ENCODE measurements at regions not wholly inside any gene's neighbourhood (a gene's known extent, or its start where the extent isn't known, plus 50 kb on each side); places are given as distances from the start of the nearest gene placed in this dataset.

DNA sequence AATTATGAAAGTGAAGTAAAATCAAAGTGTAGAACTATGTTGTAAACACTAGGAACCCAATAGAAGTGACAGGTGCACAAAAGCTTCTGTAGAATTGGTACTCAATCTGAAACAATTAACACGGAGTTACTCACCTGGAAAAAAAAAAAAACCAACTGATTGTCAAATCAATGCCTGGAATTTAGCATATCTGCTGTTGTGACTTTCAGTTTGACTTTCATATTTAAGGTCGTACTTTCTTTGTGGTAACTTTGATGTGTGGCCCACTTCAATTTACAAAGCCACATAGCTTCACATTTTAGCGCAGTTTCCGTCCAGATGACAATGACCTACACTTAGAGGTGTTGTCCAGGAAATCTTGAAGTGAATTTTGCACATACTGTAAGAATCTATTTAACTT is 1124.9 kb downstream of the STIM2 start:
- in situ Hi-C loops (cut with MboI): no loop called here
- H3K4me3 ChIP-seq: no peak overlapping the region
- WGBS, 2 experiments (ENCODE audit: low coverage in 1 of 2, low lambda C conversion rate in 2 of 2, missing lambda C conversion rate in 2 of 2): 30 to 46% methylated on average over 4 of the region's 4 CpGs
- H2AFZ ChIP-seq: no peak overlapping the region
- H3K27ac ChIP-seq: no peak overlapping the region
- no peak overlapping the region for H3K9ac ChIP-seq
- H3K79me2 ChIP-seq (ENCODE audit: insufficient read depth): no peaks in the 10 kb centered on the region
- no peaks in the 10 kb centered on the region for H3F3A ChIP-seq (ENCODE audit: insufficient read depth)
- H3K36me3 ChIP-seq (ENCODE audit: low read depth): no peaks in the 10 kb centered on the region
- DNase-seq: no peak
- TF ChIP-seq EZH2 (IDR thresholded peaks at IDR 0.05; ENCODE audit: insufficient read depth, poor library complexity, severe bottlenecking): no peak
- no peak for TF ChIP-seq EZH2phosphoT487 (IDR thresholded peaks at IDR 0.05; ENCODE audit: insufficient read depth, low read depth)
- no peaks in the 10 kb centered on the region for H3K9me2 ChIP-seq (ENCODE audit: insufficient read depth)
- no peaks in the 10 kb centered on the region for H3K4me1 ChIP-seq (ENCODE audit: insufficient read depth)
- no peak overlapping the region for H3K4me2 ChIP-seq (ENCODE audit: unreplicated experiment)
- H3K27me3 ChIP-seq (replicated peaks; ENCODE audit: insufficient read depth): no peaks in the 10 kb centered on the region
- no peaks in the 10 kb centered on the region for H3K9me3 ChIP-seq (ENCODE audit: low read depth)
- no peaks in the 10 kb centered on the region for H4K20me1 ChIP-seq (ENCODE audit: insufficient read depth)

GRCh38 chr4:27986476-27986875 is 1125.8 kb downstream of the STIM2 start:
- no peaks in the 10 kb centered on the region for H3K36me3 ChIP-seq (ENCODE audit: low read depth)
- no peaks in the 10 kb centered on the region for H3K4me1 ChIP-seq (ENCODE audit: insufficient read depth)
- no peak overlapping the region for H3K9ac ChIP-seq
- H4K20me1 ChIP-seq (ENCODE audit: insufficient read depth): no peaks in the 10 kb centered on the region
- no peaks in the 10 kb centered on the region for H3K27me3 ChIP-seq (replicated peaks; ENCODE audit: insufficient read depth)
- no peaks in the 10 kb centered on the region for H3K9me3 ChIP-seq (ENCODE audit: low read depth)
- WGBS, 2 experiments (ENCODE audit: low coverage in 1 of 2, low lambda C conversion rate in 2 of 2, missing lambda C conversion rate in 2 of 2): 6 to 33% methylated on average over 1 of the region's 1 CpG
- H2AFZ ChIP-seq: no peak overlapping the region
- in situ Hi-C loops (cut with MboI): no loop called here
- TF ChIP-seq EZH2 (IDR thresholded peaks at IDR 0.05; ENCODE audit: insufficient read depth, poor library complexity, severe bottlenecking) (no peak), EZH2phosphoT487 (IDR thresholded peaks at IDR 0.05; ENCODE audit: insufficient read depth, low read depth) (no peak)
- no peak overlapping the region for H3K4me3 ChIP-seq
- no peaks in the 10 kb centered on the region for H3K9me2 ChIP-seq (ENCODE audit: insufficient read depth)
- no peak overlapping the region for H3K27ac ChIP-seq
- H3K79me2 ChIP-seq (ENCODE audit: insufficient read depth): no peaks in the 10 kb centered on the region
- no peaks in the 10 kb centered on the region for H3F3A ChIP-seq (ENCODE audit: insufficient read depth)
- no peak for DNase-seq
- H3K4me2 ChIP-seq (ENCODE audit: unreplicated experiment): no peak overlapping the region

DNA sequence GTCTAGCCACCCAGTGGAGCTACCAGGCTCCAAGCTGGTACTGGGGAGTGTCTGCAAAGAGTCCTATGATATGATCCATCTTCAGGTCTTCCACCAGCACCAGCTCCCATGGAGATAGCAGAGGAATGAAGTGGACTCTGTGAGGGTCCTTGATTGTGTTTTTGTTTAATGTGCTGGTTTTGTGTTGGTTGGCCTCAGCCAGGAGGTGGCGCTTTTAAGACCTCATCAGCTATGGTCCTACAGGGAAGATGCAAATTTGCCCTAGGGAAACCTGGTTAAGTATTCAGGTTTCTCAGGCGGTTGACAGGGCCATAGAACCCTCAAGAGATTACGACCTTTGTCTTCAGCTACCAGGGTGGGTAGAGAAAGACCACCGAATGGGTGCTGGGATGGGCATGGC is 1141.1 kb downstream of the STIM2 start:
- Histone ChIP-seq H3K27ac (no peak overlapping the region), H3K9me3 (ENCODE audit: low read depth) (no peaks in the 10 kb centered on the region), H3K27me3 (replicated peaks; ENCODE audit: insufficient read depth) (no peaks in the 10 kb centered on the region), H3K4me3 (no peak overlapping the region), H4K20me1 (ENCODE audit: insufficient read depth) (no peaks in the 10 kb centered on the region), H3K79me2 (ENCODE audit: insufficient read depth) (no peaks in the 10 kb centered on the region), H3K36me3 (ENCODE audit: low read depth) (no peaks in the 10 kb centered on the region), H3F3A (ENCODE audit: insufficient read depth) (no peaks in the 10 kb centered on the region), H3K4me1 (ENCODE audit: insufficient read depth) (no peaks in the 10 kb centered on the region), H3K9ac (no peak overlapping the region), H2AFZ (no peak overlapping the region), H3K9me2 (ENCODE audit: insufficient read depth) (no peaks in the 10 kb centered on the region), H3K4me2 (ENCODE audit: unreplicated experiment) (no peak overlapping the region)
- in situ Hi-C loops (cut with MboI): no loop called here
- 28 to 33% methylated on average over 4 of the region's 4 CpGs for WGBS, 2 experiments (ENCODE audit: low coverage in 1 of 2, low lambda C conversion rate in 2 of 2, missing lambda C conversion rate in 2 of 2)
- no peak for DNase-seq
- TF ChIP-seq EZH2 (IDR thresholded peaks at IDR 0.05; ENCODE audit: insufficient read depth, poor library complexity, severe bottlenecking) (no peak), EZH2phosphoT487 (IDR thresholded peaks at IDR 0.05; ENCODE audit: insufficient read depth, low read depth) (no peak)

GRCh38 chr4:28004520-28004919 is 1143.9 kb downstream of the STIM2 start:
- no peaks in the 10 kb centered on the region for H4K20me1 ChIP-seq (ENCODE audit: insufficient read depth)
- no peaks in the 10 kb centered on the region for H3K9me3 ChIP-seq (ENCODE audit: low read depth)
- H3K27ac ChIP-seq: no peak overlapping the region
- H3K4me2 ChIP-seq (ENCODE audit: unreplicated experiment): no peak overlapping the region
- H3K4me1 ChIP-seq (ENCODE audit: insufficient read depth): no peaks in the 10 kb centered on the region
- no peak for DNase-seq
- no peaks in the 10 kb centered on the region for H3K79me2 ChIP-seq (ENCODE audit: insufficient read depth)
- H3K9me2 ChIP-seq (ENCODE audit: insufficient read depth): no peaks in the 10 kb centered on the region
- no peaks in the 10 kb centered on the region for H3K36me3 ChIP-seq (ENCODE audit: low read depth)
- H3K27me3 ChIP-seq (replicated peaks; ENCODE audit: insufficient read depth): no peaks in the 10 kb centered on the region
- in situ Hi-C loops (cut with MboI): no loop called here
- H3K4me3 ChIP-seq: no peak overlapping the region
- no peaks in the 10 kb centered on the region for H3F3A ChIP-seq (ENCODE audit: insufficient read depth)
- TF ChIP-seq EZH2phosphoT487 (IDR thresholded peaks at IDR 0.05; ENCODE audit: insufficient read depth, low read depth) (no peak), EZH2 (IDR thresholded peaks at IDR 0.05; ENCODE audit: insufficient read depth, poor library complexity, severe bottlenecking) (no peak)
- no peak overlapping the region for H2AFZ ChIP-seq
- no peak overlapping the region for H3K9ac ChIP-seq

GRCh38 chr4:28006021-28006420 is 1145.4 kb downstream of the STIM2 start:
- Histone ChIP-seq H3K9me2 (ENCODE audit: insufficient read depth) (no peaks in the 10 kb centered on the region), H3K9ac (no peak overlapping the region), H3K9me3 (ENCODE audit: low read depth) (no peaks in the 10 kb centered on the region), H3K27ac (no peak overlapping the region), H3K4me3 (no peak overlapping the region), H2AFZ (no peak overlapping the region), H3K79me2 (ENCODE audit: insufficient read depth) (no peaks in the 10 kb centered on the region), H3F3A (ENCODE audit: insufficient read depth) (no peaks in the 10 kb centered on the region), H3K27me3 (replicated peaks; ENCODE audit: insufficient read depth) (no peaks in the 10 kb centered on the region), H3K4me2 (ENCODE audit: unreplicated experiment) (no peak overlapping the region), H3K36me3 (ENCODE audit: low read depth) (no peaks in the 10 kb centered on the region), H3K4me1 (ENCODE audit: insufficient read depth) (no peaks in the 10 kb centered on the region), H4K20me1 (ENCODE audit: insufficient read depth) (no peaks in the 10 kb centered on the region)
- DNase-seq: no peak
- in situ Hi-C loops (cut with MboI): no loop called here
- TF ChIP-seq EZH2phosphoT487 (IDR thresholded peaks at IDR 0.05; ENCODE audit: insufficient read depth, low read depth): no peak
- no peak for TF ChIP-seq EZH2 (IDR thresholded peaks at IDR 0.05; ENCODE audit: insufficient read depth, poor library complexity, severe bottlenecking)
- 52 to 62% methylated on average over 11 to 12 of the region's 12 CpGs for WGBS, 2 experiments (ENCODE audit: low coverage in 1 of 2, low lambda C conversion rate in 2 of 2, missing lambda C conversion rate in 2 of 2)
